ENCODE measurements at regions not wholly inside any gene's neighbourhood (a gene's known extent, or its start where the extent isn't known, plus 50 kb on each side); places are given as distances from the start of the nearest gene placed in this dataset.

- no peak overlapping the region for H3K4me3 ChIP-seq
- 54% methylated on average over 1 of the region's 4 CpGs for WGBS (ENCODE audit: insufficient coverage, low coverage, missing lambda C conversion rate)
- no peak for DNase-seq (ENCODE audit: extremely low read depth in 1 of 4, low spot score in 3 of 4)
- POLR2A ChIA-PET, result interaction anchor here (0.8 kb wide), 1 partner anchor 297 kb away, joined by 4 read pairs; no protein-coding TSS in a partner anchor
- no peaks in the 10 kb centered on the region for H4K20me1 ChIP-seq (replicated peaks; ENCODE audit: control insufficient read depth, insufficient read depth, low read length)
- H2AFZ ChIP-seq (ENCODE audit: low read depth, low read length), result 0 out of 2 replicates have a peak overlapping the region, but pooled peaks have one; percentile 16
- FAIRE-seq, result no peak
- no peak overlapping the region for H3K27ac ChIP-seq (ENCODE audit: extremely low read depth, low read depth, low read length)
- H3K4me1 ChIP-seq (replicated peaks in 1 of 2; ENCODE audit: control insufficient read depth in 2 of 2, insufficient read depth in 2 of 2, low read length in 2 of 2), result no peaks in the 10 kb centered on the region; a peak in 1 of 5 replicates
- in situ Hi-C loops (cut with MboI), result no loop called here
- ATAC-seq, result no peak
- no peak for TF ChIP-seq POLR3A (IDR thresholded peaks at IDR 0.05; ENCODE audit: borderline replicate concordance, extremely low read depth, insufficient read depth, insufficient read length)
- TF ChIP-seq ATF7 (IDR thresholded peaks at IDR 0.05), result no peak
- TF ChIP-seq ZNF644 (tag; IDR thresholded peaks at IDR 0.05; ENCODE audit: low read depth), result no peak
- no peak for TF ChIP-seq ILK (tag; IDR thresholded peaks at IDR 0.05; ENCODE audit: borderline replicate concordance, low read depth)
- TF ChIP-seq SMARCB1 (IDR thresholded peaks at IDR 0.05; ENCODE audit: insufficient read length, low read depth), result no peak
- no peak for TF ChIP-seq DNMT1 (IDR thresholded peaks at IDR 0.05)
- TF ChIP-seq PHB (CRISPR knock-in tag; IDR thresholded peaks at IDR 0.05), result no peak
- TF ChIP-seq JUN (IDR thresholded peaks at IDR 0.05; ENCODE audit: borderline replicate concordance, low read depth, low read length), result no peak
- no peak for TF ChIP-seq JUN (CRISPR knock-in tag; IDR thresholded peaks at IDR 0.05; ENCODE audit: borderline replicate concordance)
- no peak for TF ChIP-seq RFX1 (IDR thresholded peaks at IDR 0.05)
- no peak for TF ChIP-seq ZNF217 (CRISPR knock-in tag; IDR thresholded peaks at IDR 0.05)
- TF ChIP-seq ZBTB17 (CRISPR knock-in tag; IDR thresholded peaks at IDR 0.05), result no peak
- H3K4me2 ChIP-seq (ENCODE audit: insufficient read depth, low read length), result no peak overlapping the region
- BruUV-seq (replicated peaks), result no TSS peak
- H3K9me1 ChIP-seq (ENCODE audit: control insufficient read depth, insufficient read depth, low read length), result no peaks in the 10 kb centered on the region
- H3K27me3 ChIP-seq (ENCODE audit: control insufficient read depth in 2 of 2, insufficient read depth in 2 of 2, low read length in 2 of 2), result no peaks in the 10 kb centered on the region
- intact Hi-C loops (cut with micrococcal nuclease), result no loop called here
- H3K79me2 ChIP-seq (ENCODE audit: control insufficient read depth, insufficient read depth, low read length), result no peaks in the 10 kb centered on the region
- CTCF ChIA-PET (ENCODE audit: low intra/inter-chr PET ratio), result no interaction called here
- H3K9ac ChIP-seq (ENCODE audit: insufficient read depth in 1 of 2, low read depth in 2 of 2, low read length in 2 of 2), result no peak overlapping the region
- H3K36me3 ChIP-seq (ENCODE audit: control insufficient read depth, insufficient read depth, low read length), result no peaks in the 10 kb centered on the region
- H3K9me3 ChIP-seq (replicated peaks; ENCODE audit: control insufficient read depth, insufficient read depth, low read depth, low read length), result no peaks in the 10 kb centered on the region
Measured at GRCh38 chr18:55657572-55658331, 69.8 kb upstream of the TCF4 start.
